ENCODE measurements at regions not wholly inside any gene's neighbourhood (a gene's known extent, or its start where the extent isn't known, plus 50 kb on each side); places are given as distances from the start of the nearest gene placed in this dataset.

DNA sequence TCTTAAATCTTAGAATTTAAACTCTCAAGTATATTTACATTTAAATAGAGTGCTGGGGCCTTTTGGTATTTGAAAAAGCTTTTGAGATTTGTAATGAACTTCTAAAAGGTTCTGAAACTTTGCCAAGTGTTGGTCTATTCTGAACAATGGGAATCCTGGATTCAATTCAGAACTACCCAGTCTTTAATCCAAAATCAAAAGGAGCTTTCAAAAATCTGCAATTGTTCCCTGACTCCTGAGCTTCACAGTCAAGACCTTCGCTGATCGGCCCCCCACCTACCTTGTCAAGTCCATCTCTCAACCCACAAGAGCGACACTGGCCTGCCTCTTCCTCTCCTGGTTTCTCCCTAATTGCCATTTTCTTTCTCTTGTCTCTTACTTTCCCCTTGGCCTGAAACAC, 666.1 kb upstream of the BOD1L1 start:
- intact Hi-C loops (cut with DNase I), result no loop called here
- DNase-seq, result no peak

DNA sequence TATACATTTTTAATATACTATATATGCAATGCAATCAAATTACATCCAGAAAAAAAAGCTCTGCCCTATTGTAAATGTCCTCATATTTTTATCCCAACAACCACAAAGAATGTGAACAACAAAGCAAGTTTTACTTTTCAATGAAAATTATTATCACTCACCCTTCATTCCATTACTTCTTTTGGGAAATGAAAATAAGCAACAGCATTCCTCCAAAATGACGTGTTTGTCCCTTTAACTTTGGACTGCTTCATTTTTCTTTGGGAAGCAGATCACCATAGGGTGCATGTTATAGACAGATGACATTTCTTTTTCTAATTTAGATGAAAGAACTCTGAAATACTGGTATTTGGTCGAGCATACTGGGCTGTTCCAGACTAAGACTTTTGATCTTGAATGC, 667.1 kb upstream of the BOD1L1 start:
- DNase-seq, result no peak

DNA sequence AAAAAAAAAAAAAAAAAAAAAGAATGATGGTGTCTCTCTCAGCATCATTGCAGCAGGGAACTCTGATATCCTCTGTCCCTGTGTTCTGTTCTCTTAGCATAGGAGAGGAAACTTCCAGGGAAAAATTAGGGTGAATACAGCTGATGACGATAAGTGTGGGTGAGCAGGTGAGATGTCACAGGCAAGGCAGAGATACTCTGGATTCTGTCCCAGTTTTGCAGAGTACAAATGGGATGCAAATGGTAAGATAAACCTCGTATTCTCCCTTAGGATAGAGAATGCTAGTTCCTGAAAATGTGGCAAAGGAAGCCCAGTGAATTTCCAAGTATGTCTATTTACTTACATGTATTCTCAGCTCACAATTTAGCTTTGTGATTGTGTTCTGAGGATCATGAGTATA, 671.6 kb upstream of the BOD1L1 start:
- intact Hi-C loops (cut with DNase I), result no loop called here

More for the DNA sequence above, 667.1 kb upstream of the BOD1L1 start:
- intact Hi-C loops (cut with DNase I), result no loop called here

DNA sequence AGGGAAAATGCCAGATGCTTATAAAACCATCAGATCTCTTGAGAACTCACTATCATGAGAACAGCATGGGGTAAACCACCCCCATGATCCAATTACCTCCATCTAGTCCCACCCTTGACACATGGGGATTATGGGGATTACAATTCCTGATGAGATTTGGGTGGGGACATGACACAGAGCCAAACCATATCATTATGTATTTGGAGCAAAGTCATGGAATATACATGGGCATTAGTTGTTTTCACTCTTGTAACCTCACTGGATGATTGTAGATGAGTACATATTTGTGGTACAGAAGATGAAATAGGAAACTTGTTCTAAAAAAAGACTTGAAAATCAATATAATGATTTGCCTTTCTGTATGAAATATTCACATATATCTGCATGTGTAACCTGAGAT, 674.5 kb upstream of the BOD1L1 start:
- no peak for DNase-seq
- intact Hi-C loops (cut with DNase I), result no loop called here

More for the DNA sequence above, 671.6 kb upstream of the BOD1L1 start:
- DNase-seq, result peak in 17 of 42 donors; percentile 6 to 69 (median 24)

DNA sequence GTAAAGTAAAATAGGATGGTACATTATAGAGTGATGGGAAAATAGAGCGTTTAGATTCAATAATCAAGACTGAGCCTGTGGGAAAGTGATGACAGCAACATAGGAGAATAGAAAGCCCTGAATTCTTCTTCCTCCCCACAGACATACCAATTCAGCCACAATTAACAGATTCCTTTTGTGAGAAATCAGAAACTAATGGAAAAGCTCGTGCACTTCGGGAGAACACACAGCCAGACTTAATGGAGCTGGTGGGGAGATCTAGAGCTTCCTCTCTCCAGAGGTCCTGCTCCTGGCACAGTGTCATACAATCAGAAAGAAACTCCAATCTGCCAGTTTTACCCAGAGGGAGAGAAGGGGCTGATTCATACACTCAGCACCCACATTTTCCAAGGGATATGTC, 676.3 kb upstream of the BOD1L1 start:
- intact Hi-C loops (cut with DNase I), result no loop called here
- DNase-seq, result no peak

DNA sequence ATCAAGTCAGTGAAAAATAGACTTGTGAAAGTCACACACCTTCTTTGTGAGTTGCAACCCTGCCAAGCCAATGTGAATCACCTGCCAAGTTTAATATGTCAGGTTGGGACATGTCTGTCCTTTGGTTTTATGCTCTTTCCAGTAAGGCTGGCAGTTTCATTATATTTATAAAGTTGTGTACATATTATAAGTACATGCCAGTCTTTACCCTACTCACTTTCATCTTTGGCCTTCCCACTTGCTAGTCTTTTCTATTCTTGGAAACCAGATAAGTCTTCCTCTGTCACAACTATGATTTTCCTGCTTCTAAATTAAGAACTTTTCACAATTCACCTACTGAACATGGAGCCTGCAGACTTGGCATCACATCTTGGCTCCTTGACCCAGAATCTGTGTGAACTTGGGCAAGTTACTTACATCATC, 680.7 kb upstream of the BOD1L1 start:
- intact Hi-C loops (cut with DNase I), result no loop called here
- no peak for DNase-seq

DNA sequence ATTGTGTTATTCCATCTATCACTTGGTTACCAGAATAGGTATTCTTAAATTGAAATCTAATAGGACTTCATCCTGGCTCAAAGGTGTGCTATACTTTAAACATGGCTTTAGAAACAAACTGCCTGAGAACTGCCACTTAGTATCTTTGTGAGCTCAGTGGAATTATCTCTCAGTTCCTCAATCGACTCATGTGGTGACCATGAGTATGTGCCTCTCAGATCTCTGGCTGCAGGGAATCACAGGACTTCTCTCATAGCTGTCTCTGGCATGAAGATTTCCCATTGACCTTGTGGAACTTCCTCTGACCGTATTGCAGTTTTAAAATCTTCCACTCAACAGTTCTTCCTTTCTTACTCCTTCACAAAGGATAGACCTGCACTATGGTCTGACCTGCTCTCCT, 681.9 kb upstream of the BOD1L1 start:
- no peak for DNase-seq
- intact Hi-C loops (cut with DNase I), result no loop called here

DNA sequence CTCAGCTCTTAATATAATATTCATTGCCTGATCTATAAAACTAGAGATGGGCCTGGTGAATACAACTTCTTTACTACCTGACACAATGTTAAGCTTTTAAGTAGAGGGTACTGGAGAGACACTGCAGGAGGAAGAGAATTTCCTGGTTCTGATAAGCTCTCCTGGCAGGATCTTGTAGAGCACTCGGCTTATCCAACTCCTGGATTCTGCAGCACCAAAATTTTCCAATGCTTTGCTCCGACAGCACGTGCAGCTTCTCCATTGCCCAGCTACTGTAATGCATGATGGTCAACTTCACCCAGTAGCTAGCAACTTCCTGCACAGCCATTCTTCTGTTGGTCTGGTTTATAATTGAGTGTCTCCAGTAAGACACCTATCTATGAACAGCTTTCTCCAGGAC, 686.2 kb upstream of the BOD1L1 start:
- DNase-seq, result no peak
- intact Hi-C loops (cut with DNase I), result no loop called here

DNA sequence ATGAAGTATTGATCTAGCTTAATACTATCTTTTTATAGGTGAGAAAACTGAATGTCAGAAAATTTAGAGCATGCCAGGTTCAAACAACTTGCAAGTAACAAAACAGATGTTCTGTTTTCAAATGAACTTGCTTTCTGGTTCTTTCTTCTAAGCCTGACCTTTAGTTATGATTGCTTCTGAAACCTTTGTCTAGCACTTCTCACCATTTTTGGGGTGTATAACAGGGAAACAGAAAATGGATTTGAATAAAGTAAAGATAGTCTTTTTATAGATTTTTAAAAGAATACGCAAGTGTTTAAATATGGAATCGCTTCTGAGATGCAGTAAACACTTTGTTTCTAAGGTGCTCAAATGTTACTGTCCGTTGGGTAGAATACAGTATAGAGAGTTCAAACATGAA, 687.2 kb upstream of the CPEB2 start:
- intact Hi-C loops (cut with DNase I), result no loop called here
- no peak for DNase-seq

DNA sequence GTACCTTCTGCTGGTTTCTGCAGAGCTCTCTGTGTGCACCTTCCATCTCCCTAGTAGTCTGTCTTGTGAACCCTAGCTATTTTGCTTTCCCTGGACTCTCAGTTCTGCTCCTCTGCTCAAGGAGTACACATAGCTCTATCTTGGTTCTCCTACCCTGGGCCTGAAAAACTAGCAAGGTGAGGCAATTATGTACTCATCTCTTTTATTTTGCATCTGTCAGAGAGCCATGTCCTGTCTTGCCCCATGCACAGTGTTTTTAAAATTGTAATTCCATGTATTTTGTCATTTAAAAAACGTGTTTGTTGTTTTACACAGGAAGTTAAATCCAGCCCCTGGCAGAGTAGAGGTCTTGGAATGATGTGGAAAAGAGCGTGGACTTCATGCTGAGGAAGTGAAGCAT, 684.9 kb upstream of the CPEB2 start:
- intact Hi-C loops (cut with DNase I), result no loop called here
- no peak for DNase-seq

DNA sequence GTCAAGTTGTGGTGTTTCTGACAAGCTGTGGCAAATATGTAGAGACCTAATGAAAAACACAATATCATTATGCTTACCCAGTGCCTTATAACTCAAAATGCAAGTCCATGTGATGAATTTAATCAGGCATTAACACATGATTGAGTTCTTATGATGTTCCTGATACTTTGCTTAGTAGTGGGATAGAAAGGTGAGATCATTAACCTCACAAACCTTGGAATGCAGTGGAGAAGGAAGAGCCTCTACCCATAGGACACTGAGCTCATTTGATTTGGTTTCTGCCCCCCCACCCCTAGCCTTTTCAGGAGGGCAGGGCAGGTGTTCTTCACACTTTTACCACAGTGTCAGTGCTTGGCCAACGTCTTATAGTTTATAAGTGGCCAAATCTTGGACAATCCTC, 683.6 kb upstream of the CPEB2 start:
- intact Hi-C loops (cut with DNase I), result no loop called here
- DNase-seq, result no peak

DNA sequence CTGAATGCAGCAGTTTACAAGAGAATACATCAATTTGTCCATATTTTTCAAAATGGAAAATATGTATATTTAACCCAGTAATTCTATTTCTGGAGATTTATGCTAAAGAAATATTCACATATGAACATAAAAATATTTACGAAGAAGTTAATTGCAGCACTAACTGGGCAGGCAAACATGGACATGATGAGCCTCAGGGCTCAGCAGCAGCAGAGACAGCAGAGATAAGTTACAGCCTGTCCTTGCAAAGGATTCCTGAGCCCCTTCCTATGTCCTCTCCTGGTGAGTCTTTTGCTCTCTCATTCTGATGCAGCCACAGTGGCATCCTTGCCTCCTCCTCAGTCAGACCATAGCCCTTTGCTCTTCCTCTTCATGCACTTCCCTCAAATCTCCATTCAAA, 680.6 kb upstream of the CPEB2 start:
- intact Hi-C loops (cut with DNase I), result no loop called here
- no peak for DNase-seq

DNA sequence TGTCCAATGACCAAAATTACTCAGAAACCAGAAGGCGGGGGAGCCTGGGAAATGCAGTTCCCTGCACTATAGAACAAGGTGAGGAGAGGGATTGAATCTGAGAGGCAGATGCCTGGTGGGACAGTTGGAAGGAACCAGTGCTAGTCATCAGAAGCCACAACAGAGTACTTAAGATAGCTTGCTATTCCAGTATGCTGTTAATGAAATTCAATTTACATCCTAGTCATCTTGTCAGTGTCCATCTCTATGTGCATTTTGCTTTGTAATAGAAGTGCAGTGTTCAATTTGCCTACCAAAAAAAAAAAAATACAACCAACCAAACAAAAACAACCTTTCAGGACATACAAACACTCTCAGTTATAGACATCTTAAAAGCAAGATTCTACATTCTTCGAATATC, 679.1 kb upstream of the CPEB2 start:
- DNase-seq, result no peak
- intact Hi-C loops (cut with DNase I), result no loop called here

DNA sequence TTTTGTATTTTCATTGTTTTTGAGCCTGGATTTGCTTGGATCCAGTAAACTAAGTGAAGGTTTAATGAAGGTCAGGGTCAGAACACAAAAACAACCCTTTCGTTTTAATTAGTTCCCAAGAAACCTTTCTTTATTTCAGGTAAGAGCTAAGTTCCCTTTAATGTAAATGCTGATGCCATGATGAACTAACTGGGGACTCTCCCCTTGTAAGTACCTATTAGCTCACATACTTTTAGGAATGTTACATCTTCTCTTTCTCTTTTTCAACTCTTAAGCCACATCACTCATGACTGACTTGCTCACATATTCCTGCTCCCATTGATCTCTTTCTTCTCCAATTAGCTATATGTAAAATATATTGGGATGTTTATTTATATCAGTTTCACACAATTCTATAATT, 673.1 kb upstream of the CPEB2 start:
- no peak for DNase-seq
- intact Hi-C loops (cut with DNase I), result no loop called here

DNA sequence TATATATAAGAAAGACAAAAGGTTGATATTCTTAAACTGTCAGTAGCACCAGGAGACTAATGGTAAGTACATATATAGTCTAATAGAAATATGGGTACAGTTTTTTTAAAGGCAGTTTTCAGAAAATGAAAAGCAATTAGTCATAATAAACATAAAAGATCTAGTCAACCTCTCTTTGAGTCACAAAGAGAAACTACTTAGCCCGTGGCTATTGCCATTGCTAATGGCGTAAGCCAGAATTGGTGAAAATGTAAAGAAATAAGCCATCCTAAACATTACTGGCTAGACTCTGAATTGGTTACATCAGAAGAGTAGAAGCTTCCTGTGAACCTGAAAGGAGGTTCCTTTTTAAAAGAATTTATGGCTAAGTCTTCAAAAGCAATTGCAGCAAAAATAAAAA, 668.7 kb upstream of the CPEB2 start:
- no peak for DNase-seq
- intact Hi-C loops (cut with DNase I), result no loop called here

DNA sequence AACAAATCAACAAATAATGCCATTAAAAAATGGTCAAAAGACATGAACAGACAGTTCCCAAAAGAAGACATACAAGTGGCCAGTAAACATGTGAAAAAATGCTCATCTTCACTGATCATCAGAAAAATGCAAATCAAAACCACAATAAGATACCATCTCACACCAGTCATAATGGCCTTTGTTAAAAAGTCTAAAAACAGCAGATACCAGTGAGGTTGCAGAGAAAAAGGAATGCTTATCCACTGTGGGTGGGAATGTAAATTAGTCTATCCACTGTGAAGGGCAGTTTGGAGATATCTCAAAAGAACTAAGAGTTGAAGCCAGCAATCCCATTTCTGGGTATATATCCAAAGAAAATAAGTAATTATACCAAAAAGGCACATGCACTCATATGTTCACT, 668.1 kb upstream of the CPEB2 start:
- DNase-seq, result no peak
- intact Hi-C loops (cut with DNase I), result no loop called here

DNA sequence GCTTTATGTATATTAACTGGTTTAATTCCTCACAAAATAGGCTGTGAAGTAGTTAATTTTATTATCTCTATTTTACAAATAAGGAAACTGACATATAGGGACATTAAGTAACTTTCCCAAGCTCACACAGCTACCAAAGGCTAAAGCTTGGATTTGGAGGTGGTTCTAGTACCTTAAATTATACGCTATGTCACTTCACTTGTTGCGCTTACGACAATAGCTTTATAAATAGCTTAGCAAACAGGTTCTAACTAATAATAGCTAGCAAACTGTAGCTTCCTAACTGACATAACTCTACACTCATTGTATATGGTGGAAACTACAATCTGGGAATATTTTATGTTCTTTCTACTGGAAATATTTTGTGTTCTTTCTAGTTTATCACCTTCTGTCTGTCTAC, 666.4 kb upstream of the CPEB2 start:
- DNase-seq, result no peak
- intact Hi-C loops (cut with DNase I), result no loop called here

DNA sequence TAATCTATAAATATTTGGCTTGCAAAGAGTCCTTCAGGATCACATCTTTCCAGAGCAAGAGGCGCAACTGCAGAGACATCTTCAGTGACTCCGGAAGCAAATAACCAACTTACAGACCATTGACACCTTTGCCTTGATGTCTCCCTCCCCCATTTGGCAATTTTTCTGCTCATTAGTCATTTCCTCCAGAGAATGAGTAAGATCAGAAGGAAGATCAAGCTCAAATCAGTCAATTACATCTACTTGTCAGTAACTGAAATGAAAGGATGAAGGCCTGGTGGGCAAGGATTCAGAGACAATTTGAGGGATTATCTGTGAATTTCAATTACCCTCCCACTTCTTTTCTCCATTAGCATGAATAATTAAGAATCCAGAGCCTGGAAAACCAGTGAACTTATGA, 665.6 kb upstream of the CPEB2 start:
- no peak for DNase-seq
- intact Hi-C loops (cut with DNase I), result no loop called here

DNA sequence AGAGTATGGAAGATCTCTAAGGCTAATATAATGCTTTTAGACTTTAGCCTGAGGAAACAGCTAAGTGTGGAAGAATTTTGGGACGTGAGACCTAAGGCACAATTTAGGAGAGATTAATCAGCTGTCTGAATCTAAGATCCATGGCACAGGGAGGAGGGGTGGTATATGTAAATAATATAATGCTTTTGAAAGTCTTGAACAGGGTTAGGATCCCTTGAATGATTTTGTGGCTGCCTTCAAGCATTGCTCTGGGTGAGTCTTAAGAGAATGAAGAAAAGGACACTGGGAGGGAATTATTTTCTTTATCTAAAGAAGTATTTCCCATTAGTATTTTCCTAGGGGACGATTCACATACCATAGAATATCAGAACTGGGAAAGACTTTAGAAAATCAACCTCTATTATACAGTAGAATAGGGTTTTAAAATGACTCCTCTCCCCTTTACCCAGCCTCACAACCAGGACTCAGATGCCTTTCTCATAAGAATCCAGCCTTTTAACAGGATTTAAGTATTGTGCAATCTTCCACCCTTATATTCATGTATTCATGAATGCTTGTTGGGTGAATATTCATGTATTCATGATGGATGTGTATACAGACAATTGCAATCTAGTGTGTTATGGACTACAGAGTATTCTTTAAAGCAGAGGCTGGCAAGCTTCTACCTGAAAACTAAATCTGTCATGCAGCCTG, 664.2 kb upstream of the CPEB2 start:
- intact Hi-C loops (cut with DNase I), result no loop called here
- no peak for DNase-seq

DNA sequence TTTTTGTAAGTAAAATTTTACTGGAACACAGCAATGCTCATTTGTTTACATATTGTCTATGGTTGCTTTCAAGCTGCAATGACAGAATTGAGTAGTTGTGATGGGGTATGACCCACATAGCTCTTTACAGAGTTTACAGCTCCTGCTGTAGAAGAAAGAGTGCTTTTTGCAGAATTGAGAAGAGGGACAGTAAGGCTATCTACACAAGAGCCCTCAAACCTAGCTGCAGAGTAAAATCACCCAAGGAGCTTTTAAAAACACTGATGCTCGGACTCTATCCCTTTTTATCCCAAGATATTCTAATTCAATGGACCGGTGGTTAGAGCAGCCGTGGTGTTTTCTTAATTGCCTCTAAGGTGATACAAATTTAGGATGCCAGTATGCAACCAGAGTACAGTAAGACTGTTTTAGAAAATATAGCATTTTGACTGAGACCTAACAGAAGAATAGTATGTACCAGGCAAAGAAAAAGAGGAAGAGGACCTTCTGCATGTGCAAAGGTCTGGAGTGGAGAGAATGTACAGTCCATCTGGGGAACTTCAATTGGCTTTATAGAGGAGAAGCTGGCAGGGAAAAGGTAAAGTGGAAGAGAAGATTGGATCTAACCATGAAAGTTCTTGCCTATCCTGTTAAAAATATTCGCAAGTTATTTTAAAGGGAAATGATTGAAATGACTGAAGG, 663.6 kb upstream of the CPEB2 start:
- DNase-seq, result no peak
- intact Hi-C loops (cut with DNase I), result no loop called here

DNA sequence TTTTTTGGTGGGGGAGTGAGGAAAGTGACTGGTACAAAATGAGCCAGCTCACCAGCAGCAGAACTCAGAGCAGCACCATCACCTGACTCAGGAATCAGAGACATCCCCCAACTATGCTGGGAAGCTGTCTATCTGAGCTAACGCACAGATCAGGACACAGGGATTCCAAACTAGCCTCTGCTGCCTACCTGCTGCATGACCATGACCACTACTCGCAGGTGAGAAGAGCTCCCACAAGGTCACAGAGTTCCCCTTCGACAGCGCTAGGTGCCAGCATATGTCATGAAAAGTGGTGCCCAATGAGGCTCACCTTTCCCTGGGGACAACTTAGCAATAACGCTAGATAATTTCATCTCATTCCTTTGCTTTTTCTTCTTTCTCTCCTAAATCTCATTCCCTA, 662.6 kb upstream of the CPEB2 start:
- intact Hi-C loops (cut with DNase I), result no loop called here
- DNase-seq, result peak in 2 of 42 donors; percentile 28
